Neural cell (in vitro differentiated cells): ENCODE measurements at regions not wholly inside any gene's neighbourhood (a gene's known extent, or its start where the extent isn't known, plus 50 kb on each side); places are given as distances from the start of the nearest gene placed in this dataset.

ENCODE experiments used
- H2AFZ ChIP-seq: fragments of 200-600, 300-800 bp; sonication (generic), shearing (Covaris generic); 2 replicates; pipeline ENCODE4 v1.6.0; 2014; ENCODE audit warnings: low read depth, mild to moderate bottlenecking, antibody characterized with exemption, low read length, moderate library complexity
- H3F3A ChIP-seq: fragments of 200-600 bp; shearing (Covaris generic); 2 replicates; pipeline ENCODE4 v1.6.1; 2016; ENCODE audit warnings: mild to moderate bottlenecking, moderate library complexity, mixed read lengths, antibody characterized with exemption, low read length; ENCODE audit not compliant: insufficient read depth, poor library complexity, severe bottlenecking
- H3K27ac ChIP-seq: fragments of 200-600, 300-800 bp; sonication (generic), shearing (Covaris generic); 2 replicates; pipeline ENCODE4 v1.5.1; 2014; ENCODE audit warnings: mild to moderate bottlenecking, low read length, moderate library complexity
- H3K27me3 ChIP-seq: fragments of 300-800, 200-600 bp; sonication (generic), shearing (Covaris generic); 2 replicates; pipeline ENCODE4 v1.6.0; 2014; ENCODE audit warnings: mild to moderate bottlenecking, low read depth, low read length, moderate library complexity; ENCODE audit not compliant: insufficient read depth
- H3K36me3 ChIP-seq: fragments of 300-800, 200-600 bp; sonication (generic), shearing (Covaris generic); 2 replicates; pipeline ENCODE4 v1.5.1; 2014; ENCODE audit warnings: mild to moderate bottlenecking, antibody characterized with exemption, low read length, moderate library complexity; ENCODE audit not compliant: insufficient read depth
- H3K4me2 ChIP-seq: fragments of 300-800, 200-600 bp; sonication (generic), shearing (Covaris generic); 2 replicates; pipeline ENCODE4 v1.6.0; 2014; ENCODE audit warnings: mild to moderate bottlenecking, low read length
- H3K4me3 ChIP-seq: fragments of 300-800, 200-600 bp; sonication (generic), shearing (Covaris generic); 2 replicates; pipeline ENCODE4 v1.5.1; 2014; ENCODE audit warnings: mild to moderate bottlenecking, low read length, moderate library complexity
- H3K79me2 ChIP-seq: fragments of 200-600 bp; shearing (Covaris generic); replicated peaks from 2 replicates; pipeline ENCODE4 v1.6.0; 2014; ENCODE audit warnings: mild to moderate bottlenecking, low read length, moderate library complexity; ENCODE audit not compliant: insufficient read depth
- H3K9ac ChIP-seq: fragments of 300-800, 200-600 bp; sonication (generic), shearing (Covaris generic); 2 replicates; pipeline ENCODE4 v1.6.1; 2016; ENCODE audit warnings: mild to moderate bottlenecking, low read length, mixed read lengths
- H3K9me2 ChIP-seq: fragments of 200-600 bp; shearing (Covaris generic); 2 replicates; pipeline ENCODE4 v1.6.1; 2016; ENCODE audit warnings: mild to moderate bottlenecking, low read length, mixed read lengths; ENCODE audit not compliant: insufficient read depth
- H3K9me3 ChIP-seq: fragments of 200-600, 300-800 bp; sonication (generic), shearing (Covaris generic); 2 replicates; pipeline ENCODE4 v1.6.1; 2016; ENCODE audit warnings: mild to moderate bottlenecking, mixed run types, low read length, moderate library complexity, mixed read lengths
- H4K20me1 ChIP-seq: fragments of 200-600 bp; shearing (Covaris generic); 2 replicates; pipeline ENCODE4 v1.6.1; 2016; ENCODE audit warnings: mild to moderate bottlenecking, mixed run types; ENCODE audit not compliant: insufficient read depth
- CTCF ChIP-seq: fragments of 450-650 bp; IDR thresholded peaks from 2 replicates; pipeline ENCODE4 v1.5.1; 2014; ENCODE audit warnings: antibody characterized with exemption, mild to moderate bottlenecking, moderate library complexity; ENCODE audit not compliant: poor library complexity, severe bottlenecking
- EP300 ChIP-seq: fragments of 450-650 bp; conservative IDR thresholded peaks from 2 replicates; pipeline ENCODE4 v1.6.1; 2014; ENCODE audit warnings: antibody characterized with exemption, mild to moderate bottlenecking, moderate library complexity; ENCODE audit not compliant: poor library complexity, severe bottlenecking
- EZH2 ChIP-seq: fragments of 200-600, 300-800 bp; shearing (Covaris generic), sonication (generic); IDR thresholded peaks from 2 replicates; pipeline ENCODE4 v1.6.1; 2014; ENCODE audit warnings: antibody characterized with exemption, low read length, borderline replicate concordance, mild to moderate bottlenecking; ENCODE audit not compliant: insufficient read depth, poor library complexity, severe bottlenecking
- MXI1 ChIP-seq: fragments of 450-650 bp; conservative IDR thresholded peaks from 2 replicates; pipeline ENCODE4 v1.6.1; 2014; ENCODE audit warnings: antibody characterized with exemption, mild to moderate bottlenecking; ENCODE audit not compliant: poor library complexity, severe bottlenecking
- POLR2AphosphoS5 ChIP-seq: IDR thresholded peaks from 2 replicates; pipeline ENCODE4 v1.6.1; 2012
- RAD21 ChIP-seq: fragments of 450-650 bp; conservative IDR thresholded peaks from 2 replicates; pipeline ENCODE4 v1.6.1; 2014; ENCODE audit warnings: antibody characterized with exemption, mild to moderate bottlenecking, moderate library complexity
- REST ChIP-seq: IDR thresholded peaks from 2 replicates; pipeline ENCODE4 v1.6.1; 2012; ENCODE audit warnings: borderline replicate concordance
- TAF1 ChIP-seq: IDR thresholded peaks from 2 replicates; pipeline ENCODE4 v1.6.1; 2012; ENCODE audit warnings: low read depth

- Histone ChIP-seq H3K4me2 (peak overlapping the region; percentile 71), H3K27me3 (peaks cover 15% of the 10 kb centered on the region), H3K9me2 (no peaks in the 10 kb centered on the region), H4K20me1 (no peaks in the 10 kb centered on the region), H3K4me3 (peak overlapping the region; percentile 68), H3K9ac (peak overlapping the region; percentile 63), H3K79me2 (no peaks in the 10 kb centered on the region), H3K9me3 (no peaks in the 10 kb centered on the region), H3F3A (no peaks in the 10 kb centered on the region), H3K36me3 (no peaks in the 10 kb centered on the region), H2AFZ (peak overlapping the region; percentile 71), H3K27ac (peak overlapping the region; percentile 5)
- TF ChIP-seq TAF1: peak; percentile 3
- TF ChIP-seq MXI1: peak; percentile 22
- no peak for TF ChIP-seq EZH2
Observed at GRCh38 chr1:217090060-217090911, 367.1 kb upstream of the ESRRG start.

- Histone ChIP-seq H3K36me3 (no peaks in the 10 kb centered on the region), H3K27me3 (peaks cover 15% of the 10 kb centered on the region), H3K9me2 (no peaks in the 10 kb centered on the region), H3K4me3 (peak overlapping the region; percentile 68), H3K9ac (peak overlapping the region; percentile 63), H3K79me2 (no peaks in the 10 kb centered on the region), H3K4me2 (peak overlapping the region; percentile 71), H3K9me3 (no peaks in the 10 kb centered on the region), H4K20me1 (no peaks in the 10 kb centered on the region), H3K27ac (peak overlapping the region; percentile 5), H3F3A (no peaks in the 10 kb centered on the region), H2AFZ (peak overlapping the region; percentile 71)
- TF ChIP-seq RAD21 (no peak), EZH2 (no peak), REST (peak; percentile 14), EP300 (peak; percentile 46), CTCF (no peak), MXI1 (peak; percentile 36), POLR2AphosphoS5 (peak; percentile 54), TAF1 (peak; percentile 40)
Observed at GRCh38 chr1:217089361-217090014, 366.3 kb upstream of the ESRRG start.
